Calu3 (cell line): ENCODE measurements at regions not wholly inside any gene's neighbourhood (a gene's known extent, or its start where the extent isn't known, plus 50 kb on each side); places are given as distances from the start of the nearest gene placed in this dataset.

Experiments
- BruUV-seq: library from RNA; stranded (reverse); fragments of 400-500 nt; replicated peaks from 2 replicates; lab custom pipeline; 2021; lab: Mats Ljungman, UMichigan
- CTCF ChIA-PET: fragments of 300-600 bp; sonication (Branson Sonifier 250); formaldehyde crosslinking; loops from one replicate; lab custom pipeline; 2022; ENCODE audit warnings: antibody characterized with exemption; lab: Charles Lee
- DNase-seq: peaks from one replicate; pipeline ENCODE4 v3.0.0; 2022
- H3K27ac Mint-ChIP-seq: one replicate; pipeline ENCODE4 v1.8.0; 2022; ENCODE audit warnings: mixed read lengths; ENCODE audit not compliant: unreplicated experiment
- H3K27me3 Mint-ChIP-seq: one replicate; pipeline ENCODE4 v1.8.0; 2022; ENCODE audit warnings: mixed read lengths; ENCODE audit not compliant: unreplicated experiment
- H3K36me3 Mint-ChIP-seq: one replicate; pipeline ENCODE4 v1.8.0; 2022; ENCODE audit warnings: mild to moderate bottlenecking, moderate library complexity, mixed read lengths; ENCODE audit not compliant: insufficient read depth, unreplicated experiment
- H3K4me1 Mint-ChIP-seq: one replicate; pipeline ENCODE4 v1.8.0; 2022; ENCODE audit warnings: mild to moderate bottlenecking, low read depth, mixed read lengths; ENCODE audit not compliant: unreplicated experiment
- H3K4me3 Mint-ChIP-seq: one replicate; pipeline ENCODE4 v1.8.0; 2022; ENCODE audit warnings: mild to moderate bottlenecking, low read depth, moderate library complexity, mixed read lengths; ENCODE audit not compliant: unreplicated experiment
- H3K9me3 Mint-ChIP-seq: one replicate; pipeline ENCODE4 v1.8.0; 2022; ENCODE audit warnings: low read depth, mixed read lengths; ENCODE audit not compliant: unreplicated experiment
- CTCF ChIP-seq: fragments of 200-600 bp; IDR thresholded peaks from one replicate; pipeline ENCODE4 v1.8.0; 2022; ENCODE audit warnings: antibody characterized with exemption; ENCODE audit not compliant: unreplicated experiment
- intact Hi-C: fragments of 100-400 bp; cut with micrococcal nuclease; formaldehyde crosslinking; loops from one replicate; pipeline ENCODE4 v1.10.0; 2022; ENCODE audit not compliant: unreplicated experiment

GRCh38 chr6:135567375-135568083, 70.0 kb upstream of the AHI1 start:
- Mint-ChIP-seq H3K4me1 (no peaks in the 10 kb centered on the region), H3K27ac (no peak overlapping the region), H3K9me3 (no peaks in the 10 kb centered on the region), H3K4me3 (no peak overlapping the region), H3K27me3 (no peaks in the 10 kb centered on the region), H3K36me3 (no peaks in the 10 kb centered on the region)
- no peak for DNase-seq
- CTCF ChIA-PET = interaction anchor here (0.5 to 0.6 kb wide), 3 partner anchors 23 to 772 kb away, joined by 3 to 8 read pairs (median 4); partner anchors contain the start of gene BCLAF1
- intact Hi-C loops = no loop called here
- BruUV-seq = no TSS peak
- TF ChIP-seq CTCF = no peak

- Mint-ChIP-seq H3K27me3 (no peaks in the 10 kb centered on the region), H3K36me3 (no peaks in the 10 kb centered on the region), H3K9me3 (no peaks in the 10 kb centered on the region), H3K4me3 (no peak overlapping the region), H3K27ac (no peak overlapping the region), H3K4me1 (no peaks in the 10 kb centered on the region)
- intact Hi-C loops = no loop called here
- CTCF ChIA-PET = interaction anchor here (0.6 kb wide), 1 partner anchor 773 kb away, joined by 4 read pairs; no protein-coding TSS in a partner anchor
- no peak for TF ChIP-seq CTCF
- no peak for DNase-seq
- BruUV-seq = no TSS peak
These were observed 70.8 kb upstream of the AHI1 start for GRCh38 chr6:135568379-135568778.

- Mint-ChIP-seq H3K27ac (no peak overlapping the region), H3K4me1 (no peaks in the 10 kb centered on the region), H3K27me3 (no peaks in the 10 kb centered on the region), H3K36me3 (no peaks in the 10 kb centered on the region), H3K4me3 (no peak overlapping the region), H3K9me3 (no peaks in the 10 kb centered on the region)
- intact Hi-C loops = no loop called here
- BruUV-seq = no TSS peak
- TF ChIP-seq CTCF = no peak
- CTCF ChIA-PET = interaction anchor here (0.9 kb wide), 1 partner anchor 118 kb away, joined by 3 read pairs; no protein-coding TSS in a partner anchor
- DNase-seq = no peak
These were observed 74.5 kb upstream of the AHI1 start for GRCh38 chr6:135572051-135572450.

- intact Hi-C loops = no loop called here
- H3K4me3 Mint-ChIP-seq = no peak overlapping the region
- DNase-seq = no peak
- H3K9me3 Mint-ChIP-seq = no peaks in the 10 kb centered on the region
- H3K4me1 Mint-ChIP-seq = no peaks in the 10 kb centered on the region
- H3K27me3 Mint-ChIP-seq = no peaks in the 10 kb centered on the region
- CTCF ChIA-PET = no interaction called here
- no peak for TF ChIP-seq CTCF
- no TSS peak for BruUV-seq
- H3K27ac Mint-ChIP-seq = no peak overlapping the region
- H3K36me3 Mint-ChIP-seq = no peaks in the 10 kb centered on the region
These were observed 78.1 kb upstream of the AHI1 start for GRCh38 chr6:135575629-135576028.
